ENCODE measurements at regions not wholly inside any gene's neighbourhood (a gene's known extent, or its start where the extent isn't known, plus 50 kb on each side); places are given as distances from the start of the nearest gene placed in this dataset.

DNA sequence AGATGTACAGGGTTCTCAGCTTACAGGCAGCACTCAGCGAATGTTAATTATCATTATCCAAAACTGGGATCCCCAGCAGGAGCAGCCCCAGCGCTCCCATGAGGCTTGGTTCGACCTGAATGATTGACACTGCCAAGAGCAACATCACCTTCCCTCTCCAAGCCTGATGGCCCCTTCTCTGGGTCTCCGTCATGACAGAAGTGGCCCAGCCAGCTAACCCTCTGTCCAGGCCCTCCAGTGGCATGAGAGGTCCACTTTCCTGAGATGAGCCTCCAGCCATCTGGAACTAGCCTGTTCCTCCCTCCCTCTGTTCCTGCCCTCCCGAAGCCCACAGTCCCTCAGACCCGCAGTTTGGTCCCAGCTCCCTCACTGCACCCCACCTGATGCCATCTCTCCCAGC lies 97.0 kb upstream of the RAB6C start:
- no peak for DNase-seq

DNA sequence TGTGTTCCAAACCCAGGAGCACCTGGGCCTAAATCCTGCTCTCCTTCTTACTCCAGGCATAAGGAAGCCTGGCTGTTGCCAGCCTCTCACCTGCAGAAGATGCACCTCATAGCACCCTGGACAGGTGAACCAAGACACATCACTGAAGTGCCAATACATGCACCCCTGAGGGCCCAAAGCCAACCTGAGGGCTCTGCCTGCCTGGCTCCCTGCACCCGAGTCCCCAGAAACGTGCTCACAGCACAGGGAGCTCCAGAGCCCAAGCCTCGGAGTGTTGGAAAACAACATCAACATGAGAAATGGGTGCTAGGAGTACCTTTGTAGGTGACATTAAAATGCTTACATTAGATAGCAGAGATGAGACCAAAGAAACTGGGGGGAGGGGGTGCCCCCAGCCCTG lies 96.3 kb upstream of the RAB6C start:
- no peak for DNase-seq

DNA sequence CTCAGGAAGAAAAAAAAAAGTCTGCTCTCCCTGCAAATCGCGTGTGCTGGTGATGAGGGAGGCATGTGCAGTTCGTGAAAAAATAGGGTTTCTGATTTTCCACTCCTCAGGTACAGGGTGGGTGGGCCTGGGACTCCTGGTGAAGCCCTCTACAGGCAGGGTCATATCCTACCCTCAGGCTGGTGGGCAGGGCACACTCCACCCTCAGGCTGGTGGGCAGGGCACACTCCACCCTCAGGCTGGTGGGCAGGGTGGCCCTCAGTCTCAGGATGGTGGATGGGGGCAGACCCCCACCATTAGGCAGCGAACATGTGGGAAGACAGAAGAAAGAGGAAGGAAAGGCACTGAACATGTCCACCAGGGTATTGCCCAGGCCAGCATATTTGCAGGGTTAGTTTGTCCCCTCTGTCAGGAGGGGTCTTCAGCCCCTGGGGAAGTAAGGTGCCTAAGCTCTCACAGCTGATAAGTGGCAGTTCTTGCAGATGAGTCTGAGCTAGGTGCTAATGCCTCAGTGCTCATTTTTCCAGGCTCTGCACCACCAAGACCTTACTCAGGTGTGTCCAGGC lies 95.2 kb upstream of the RAB6C start:
- DNase-seq: no peak

DNA sequence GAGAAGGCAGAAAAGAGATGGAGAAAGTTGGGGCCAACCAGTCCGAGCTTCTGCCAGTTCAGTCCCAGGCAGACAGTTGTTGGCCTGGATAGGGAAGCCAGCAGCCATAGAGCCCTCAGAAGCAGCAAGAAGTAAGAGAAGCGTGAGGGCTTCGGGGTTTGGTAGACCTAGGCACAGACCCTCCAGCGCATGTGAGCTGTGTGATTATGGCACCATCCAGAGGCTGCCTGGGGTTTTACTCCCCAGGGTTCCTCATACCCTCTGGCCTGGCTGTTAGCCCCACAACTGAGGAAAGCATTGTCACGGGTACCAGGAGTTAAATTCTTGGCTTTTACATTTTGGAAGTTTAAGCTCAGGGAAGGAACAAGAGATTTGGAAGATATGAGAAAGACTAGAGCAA lies 93.7 kb upstream of the RAB6C start:
- DNase-seq: no peak

DNA sequence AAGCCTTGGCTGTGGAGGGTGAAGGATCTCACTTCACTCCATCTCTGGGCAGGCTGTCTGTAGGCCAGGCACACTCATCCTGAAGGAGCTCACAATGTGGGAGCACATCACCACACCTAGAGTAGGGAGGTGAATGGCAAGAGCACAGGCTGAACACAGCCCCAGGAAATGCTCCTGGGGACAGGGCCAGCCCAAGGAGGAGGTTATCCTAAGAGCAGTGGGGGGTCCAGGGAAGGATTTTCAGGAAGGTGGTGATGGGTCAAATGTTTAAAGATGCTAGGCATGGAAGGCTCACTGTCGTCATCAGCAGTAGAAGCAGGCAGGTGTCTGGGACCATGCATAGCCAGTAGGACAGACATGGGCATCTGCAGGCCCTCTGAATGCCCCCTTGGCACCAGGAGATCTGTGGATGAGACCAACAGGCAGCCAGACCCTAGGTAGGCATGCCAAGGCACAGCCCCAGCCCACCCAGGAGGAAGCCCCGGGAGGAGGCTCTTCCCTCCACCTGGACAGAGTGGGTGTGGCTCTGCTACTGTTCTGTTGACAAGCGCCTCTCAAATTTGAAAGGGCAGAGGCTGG lies 91.7 kb upstream of the RAB6C start:
- no peak for DNase-seq

DNA sequence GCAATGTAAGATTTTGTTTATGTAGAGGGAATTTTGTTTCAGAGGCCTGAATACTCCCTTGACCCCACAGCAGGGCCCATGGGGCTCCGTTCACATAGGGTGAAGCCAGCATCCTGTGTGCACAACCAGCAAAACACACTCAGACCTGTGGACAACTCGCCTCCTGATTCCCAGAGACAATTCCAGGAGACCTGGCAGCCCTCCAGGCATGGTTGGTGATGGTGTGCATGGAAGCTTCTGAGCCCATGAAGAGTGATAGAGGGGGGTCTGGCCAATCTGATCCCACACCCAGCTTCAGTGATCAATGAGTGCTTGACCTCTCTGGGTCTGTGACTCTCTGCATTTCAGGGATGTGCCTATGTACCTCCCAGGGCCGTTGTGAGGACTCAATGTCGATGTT lies 91.0 kb upstream of the RAB6C start:
- DNase-seq: no peak

DNA sequence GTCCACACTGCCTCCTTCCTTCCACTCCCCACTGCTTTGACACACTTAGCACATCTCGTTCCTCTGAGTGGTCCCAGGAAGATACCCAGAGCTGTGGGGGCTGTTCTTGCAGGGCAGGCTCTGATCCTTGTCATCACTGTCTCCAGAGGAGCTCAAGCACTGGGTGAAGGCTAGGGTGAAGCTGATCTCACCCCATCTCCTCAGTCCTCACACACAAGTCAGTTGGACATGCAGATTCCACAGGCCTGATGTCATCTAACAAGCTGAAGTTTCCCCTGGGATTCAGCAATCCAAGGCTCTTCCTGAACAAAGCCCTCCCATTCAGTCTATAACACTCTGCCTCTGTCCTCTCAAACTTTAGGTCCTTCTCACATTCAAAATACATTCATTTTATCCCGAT lies 90.6 kb upstream of the RAB6C start:
- DNase-seq: no peak

DNA sequence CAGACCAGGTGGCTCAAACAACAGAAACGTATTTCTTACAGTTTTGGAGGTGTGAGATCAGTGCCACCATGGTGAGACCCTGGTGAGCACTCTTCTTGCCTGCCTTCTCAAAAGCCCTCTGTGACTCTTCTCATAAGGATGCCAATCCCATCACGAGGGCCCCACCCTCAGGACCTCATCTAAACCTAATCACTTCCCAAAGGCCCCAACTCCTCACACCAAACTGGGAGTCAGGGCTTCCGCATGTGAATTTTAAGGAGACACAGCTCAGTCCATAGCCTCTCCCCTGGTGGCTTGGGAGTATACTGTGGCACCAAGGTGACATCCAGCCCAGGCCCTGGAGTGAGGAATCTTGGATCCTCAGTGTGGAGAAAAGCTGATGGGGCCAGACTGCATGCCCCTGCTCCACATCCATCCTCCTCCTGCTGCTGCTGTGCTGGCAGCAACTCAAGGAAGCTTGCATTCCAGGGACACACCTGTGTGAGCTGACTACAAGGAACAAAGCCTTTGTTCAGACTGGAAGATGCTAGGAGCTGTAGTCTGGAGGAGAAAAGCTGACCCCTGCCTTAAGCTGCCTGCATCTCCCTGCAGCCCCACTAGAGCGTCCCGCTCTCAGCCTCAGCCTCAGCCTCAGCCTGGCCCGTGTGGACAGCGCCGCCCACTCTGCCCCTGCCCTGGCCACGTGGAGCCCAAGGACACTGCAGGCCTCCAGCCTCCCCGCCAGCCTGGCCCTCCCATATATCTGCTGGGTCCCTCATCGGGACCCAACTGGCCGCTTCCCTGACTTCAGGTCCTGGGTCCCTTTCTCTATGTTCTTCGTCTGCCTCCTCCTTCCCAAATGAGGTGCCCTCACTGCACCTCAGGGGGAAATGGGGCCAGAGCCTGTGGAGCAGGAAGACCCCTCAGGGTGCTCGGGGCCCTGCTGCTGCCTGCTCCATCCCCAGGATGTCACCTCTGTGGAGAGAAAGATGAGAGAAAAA lies 87.8 kb upstream of the RAB6C start:
- DNase-seq: no peak

DNA sequence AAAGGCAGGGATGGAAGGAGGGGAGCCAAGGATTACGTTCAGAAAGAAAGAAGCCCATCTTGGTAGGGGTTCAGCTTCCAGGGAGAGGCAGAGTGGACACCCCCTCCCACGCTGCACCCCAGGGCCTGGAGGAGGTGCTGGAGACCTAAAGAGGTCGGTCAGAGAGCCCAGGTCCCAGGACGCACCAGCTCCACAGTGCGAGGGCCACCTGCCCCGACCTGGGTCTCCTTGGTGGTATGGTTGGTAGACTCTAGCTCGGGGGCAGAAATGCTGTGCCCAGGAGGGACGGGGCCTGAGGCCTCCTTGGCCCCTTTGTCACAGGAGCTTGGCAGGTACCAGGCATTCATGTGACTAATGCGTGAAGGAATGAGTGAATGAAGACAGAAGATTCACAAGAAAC lies 87.1 kb upstream of the RAB6C start:
- no peak for DNase-seq

DNA sequence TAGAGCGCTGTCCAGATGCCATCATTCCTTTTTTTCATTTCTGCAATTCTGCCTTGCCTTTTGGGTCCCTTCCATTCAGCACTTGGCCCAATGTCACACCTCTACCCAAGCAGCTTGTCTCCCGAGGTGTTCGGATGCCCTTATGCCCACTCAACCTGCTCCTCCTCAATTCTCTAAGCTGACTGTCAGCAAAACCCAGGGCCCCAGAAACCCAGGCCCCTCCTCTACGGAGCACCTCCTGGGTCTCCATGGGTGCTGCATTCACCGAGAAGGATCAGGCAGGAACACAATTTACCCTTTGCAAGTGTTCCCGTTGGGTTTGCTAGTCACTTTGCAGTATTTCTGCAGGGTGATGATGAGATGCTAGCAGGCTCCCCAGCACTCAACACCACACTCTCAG lies 86.7 kb upstream of the RAB6C start:
- DNase-seq: no peak

DNA sequence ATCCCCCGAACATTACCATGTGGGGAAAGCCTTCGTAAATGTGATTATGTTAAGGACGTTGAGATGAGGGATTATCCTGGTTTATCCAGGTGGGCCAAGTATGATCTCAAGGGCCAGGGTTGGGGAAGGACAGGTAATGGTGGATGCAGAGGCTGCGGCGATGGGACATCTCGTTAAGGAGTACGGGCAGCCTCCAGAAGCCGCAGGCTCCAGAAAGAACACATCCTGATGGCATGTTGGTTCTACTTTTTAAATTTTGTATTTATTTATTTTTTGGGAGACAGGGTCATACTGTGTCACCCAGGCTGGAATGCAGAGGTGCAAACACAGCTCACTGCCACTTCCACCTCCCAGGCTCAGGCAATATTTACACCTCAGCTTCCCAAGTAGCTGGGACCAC lies 86.2 kb upstream of the RAB6C start:
- no peak for DNase-seq

DNA sequence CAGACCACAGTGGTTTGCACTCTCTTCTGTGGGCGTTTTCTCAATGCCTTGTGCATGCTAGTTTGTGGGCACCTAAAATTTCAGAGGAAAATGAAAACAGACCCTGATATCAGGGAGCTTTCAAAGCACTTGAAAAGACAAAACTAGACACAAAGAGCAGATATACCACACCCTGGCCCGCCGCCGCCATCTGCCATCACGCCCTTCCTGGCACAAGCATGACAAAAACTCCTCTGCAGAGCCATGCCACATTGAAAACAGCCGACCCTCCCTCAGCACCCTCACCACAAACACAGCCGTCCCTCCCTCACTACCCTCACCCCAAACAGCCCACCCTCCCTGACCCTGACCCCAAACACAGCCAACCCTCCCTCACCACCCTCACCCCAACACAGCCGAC lies 84.8 kb upstream of the RAB6C start:
- DNase-seq: no peak

DNA sequence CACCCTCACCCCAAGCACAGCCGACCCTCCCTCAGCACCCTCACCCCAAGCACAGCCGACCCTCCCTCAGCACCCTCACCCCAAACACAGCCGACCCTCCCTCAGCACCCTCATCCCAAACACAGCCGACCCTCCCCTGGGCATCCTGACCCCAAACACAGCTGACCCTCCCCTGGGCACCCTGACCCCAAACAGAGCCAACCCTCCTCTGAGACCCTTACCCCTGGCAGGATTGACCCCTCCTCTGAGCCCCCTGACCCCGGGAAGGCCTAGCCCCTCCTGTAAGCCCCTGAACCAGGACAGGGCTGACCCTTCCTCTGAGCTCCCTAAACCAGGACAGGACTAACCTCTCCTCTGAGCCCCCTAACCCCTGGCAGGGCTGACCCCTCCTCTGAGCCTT lies 84.4 kb upstream of the RAB6C start:
- DNase-seq: no peak

DNA sequence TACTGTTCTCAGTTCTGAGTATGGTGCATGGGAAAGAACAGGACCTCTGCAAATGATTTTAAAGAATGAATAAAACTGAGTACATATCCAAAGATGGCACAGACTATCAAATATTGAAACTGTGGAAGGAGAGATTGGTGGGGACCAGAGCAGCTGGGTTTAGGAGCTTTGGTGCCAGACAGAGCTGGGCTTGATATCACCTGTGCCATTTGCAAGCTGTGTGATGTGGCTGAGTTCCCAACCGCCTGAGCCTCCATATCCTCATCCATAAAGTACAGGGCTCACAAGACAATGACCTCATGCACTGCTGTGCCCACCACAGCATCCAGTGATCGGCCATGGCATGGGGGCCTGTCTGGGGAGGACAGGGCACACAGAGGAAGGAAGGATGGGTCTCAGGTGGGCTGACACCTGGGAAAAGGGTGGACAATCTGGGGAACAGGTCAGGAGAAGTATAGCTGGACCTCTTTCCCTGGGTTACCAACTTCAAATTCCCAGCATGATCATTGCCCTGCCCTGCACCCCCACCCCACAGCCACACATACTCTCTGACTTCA lies 83.9 kb upstream of the RAB6C start:
- no peak for DNase-seq

DNA sequence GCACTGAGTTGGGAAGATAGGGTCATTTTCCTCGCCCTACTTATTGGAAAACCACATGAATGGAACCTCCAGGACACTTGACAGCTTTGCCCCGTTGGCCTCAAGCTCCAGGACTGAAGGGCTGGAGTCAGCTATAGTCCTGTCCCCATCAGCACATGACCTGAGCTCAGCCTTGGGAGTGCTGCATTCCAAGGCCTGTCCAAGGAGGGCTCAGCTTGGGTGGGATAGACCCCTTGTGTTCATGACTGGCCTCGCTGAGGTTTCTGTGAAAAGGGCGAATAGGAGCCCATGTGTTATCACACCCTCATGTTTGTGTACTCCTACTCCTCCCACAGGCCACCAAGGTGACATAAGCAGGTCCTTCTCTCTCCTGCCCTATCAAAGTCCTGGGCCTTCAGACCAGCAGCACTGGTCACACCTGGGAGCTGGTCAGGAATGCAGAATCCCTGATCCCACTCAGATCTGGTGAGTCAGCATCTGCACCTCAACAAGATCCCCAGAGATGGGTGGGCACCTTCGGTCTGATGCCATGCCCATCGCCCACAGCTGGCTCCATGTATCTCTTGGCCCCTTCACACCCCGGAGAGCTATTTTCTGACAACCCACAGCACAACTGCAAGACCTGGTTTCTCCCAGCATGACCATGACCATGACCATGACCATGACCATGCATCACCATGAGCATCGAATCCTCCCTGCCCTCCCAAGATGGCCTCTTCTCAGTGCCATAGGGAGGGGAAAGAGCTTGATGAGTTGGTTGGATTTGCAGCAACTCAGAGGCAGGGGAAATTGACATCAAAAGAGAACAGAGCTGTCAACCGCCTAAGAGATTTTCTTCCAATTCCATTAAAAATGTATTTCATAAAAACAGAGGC lies 83.0 kb upstream of the RAB6C start:
- DNase-seq: no peak

DNA sequence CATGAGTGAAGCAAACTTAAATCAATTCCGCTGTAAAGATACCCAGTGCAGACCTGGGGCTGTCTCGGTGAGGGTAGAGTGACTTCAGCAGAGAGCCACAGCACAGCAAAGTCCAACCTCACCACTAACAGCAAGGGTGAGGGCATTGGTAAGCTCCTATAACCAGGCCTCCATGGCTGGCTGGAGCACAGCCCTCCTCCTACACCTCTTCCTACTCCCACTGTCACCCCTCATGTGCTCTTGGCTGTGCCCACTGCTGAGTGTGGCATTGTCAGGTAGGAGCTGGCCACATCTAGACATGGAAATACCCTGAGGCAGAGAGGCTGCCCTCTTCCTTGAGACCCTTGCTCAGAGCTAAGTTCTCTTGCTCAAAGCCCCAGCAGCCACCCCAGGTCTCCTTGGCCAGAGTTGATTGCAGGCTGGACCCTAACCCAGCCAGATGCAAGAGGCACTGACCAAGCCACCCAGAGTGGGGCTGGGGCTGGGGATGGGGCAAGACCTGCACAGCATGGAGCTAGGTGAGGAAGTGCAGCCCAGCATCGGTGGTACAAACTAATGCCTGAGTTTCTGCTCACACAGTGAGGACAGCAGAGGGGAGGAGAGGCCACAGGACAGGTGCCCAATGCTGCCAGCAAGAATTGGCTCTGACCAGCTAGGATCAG lies 77.6 kb upstream of the RAB6C start:
- no peak for DNase-seq

DNA sequence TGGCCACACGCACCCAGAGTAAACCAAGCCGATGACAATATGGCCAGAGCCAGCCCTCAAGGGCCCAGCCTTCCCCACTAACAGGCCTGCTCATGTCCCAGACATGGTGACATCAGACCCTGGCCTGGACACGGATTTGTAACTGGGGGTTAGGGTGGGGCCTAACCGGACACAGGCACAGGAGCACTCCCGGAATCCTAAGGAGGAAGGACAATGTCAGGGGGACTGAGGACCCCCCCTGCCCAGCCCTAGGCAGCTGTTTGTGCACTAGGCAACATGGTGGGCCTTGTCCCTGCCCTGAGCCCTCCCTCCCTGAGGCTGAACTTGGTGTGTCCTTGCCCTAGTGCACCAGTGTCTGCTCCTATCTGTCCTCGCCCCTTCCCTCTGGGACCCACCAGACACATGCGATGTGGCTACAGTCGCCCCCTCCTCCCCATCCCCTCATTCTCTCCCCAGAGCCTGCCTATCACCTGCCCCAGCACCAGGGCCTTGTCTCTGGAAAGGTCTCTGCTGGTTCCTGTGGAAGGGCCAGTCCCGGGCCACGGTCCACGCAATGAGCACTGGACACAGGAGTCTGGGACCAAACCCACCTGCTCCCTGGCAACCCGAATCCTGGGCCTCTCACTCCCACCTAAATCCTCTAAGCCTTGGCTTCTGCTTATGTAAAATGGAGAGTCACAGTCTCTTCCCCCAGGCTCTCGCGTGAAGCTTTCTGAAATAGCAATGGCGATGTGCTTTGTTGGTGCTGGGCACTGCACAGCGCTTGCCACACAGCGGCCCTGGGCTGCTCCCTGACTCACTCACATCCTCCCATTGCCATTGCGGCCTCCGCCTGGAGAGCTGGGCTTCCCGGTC lies 76.5 kb upstream of the RAB6C start:
- DNase-seq: no peak

DNA sequence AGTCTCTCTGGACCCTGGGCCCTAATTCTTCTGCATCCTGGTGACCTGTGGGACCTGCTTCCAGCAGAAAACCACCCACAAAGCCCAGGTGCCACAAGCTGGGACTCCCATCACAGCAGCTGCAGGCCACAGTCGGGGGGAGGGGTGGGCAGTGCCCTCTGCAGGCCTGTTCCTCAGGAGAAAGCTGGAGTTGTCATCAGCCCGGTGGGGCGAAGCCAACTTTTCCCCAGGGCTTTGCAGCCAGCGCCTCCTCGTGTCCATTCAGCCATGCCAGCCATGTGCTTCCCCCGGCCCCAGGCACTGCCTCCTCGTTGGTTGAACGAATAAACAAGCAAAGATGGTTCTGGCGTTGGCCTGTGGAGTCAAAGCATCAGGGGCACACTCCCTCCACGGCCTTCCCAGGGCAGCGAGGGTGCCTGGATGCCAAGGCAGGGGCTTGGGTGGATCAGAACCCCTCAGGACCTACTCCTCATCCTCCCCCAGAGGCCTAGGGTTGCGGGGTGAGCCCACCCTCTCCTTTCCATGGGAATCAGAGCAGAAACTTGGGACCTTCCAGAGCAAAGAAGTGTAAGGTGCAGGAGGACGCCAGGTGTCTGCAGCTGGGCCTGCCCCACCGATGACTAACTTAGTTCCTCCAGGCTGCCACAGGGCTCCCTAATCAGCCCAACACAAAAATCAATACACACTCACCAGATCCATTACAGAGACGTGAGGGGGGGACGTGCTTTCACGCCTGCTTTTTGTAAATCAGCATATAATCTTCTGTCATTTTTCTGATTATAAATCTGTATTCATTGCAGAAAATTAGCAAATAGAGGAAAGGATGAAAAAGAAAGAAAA lies 75.7 kb upstream of the RAB6C start:
- no peak for DNase-seq

DNA sequence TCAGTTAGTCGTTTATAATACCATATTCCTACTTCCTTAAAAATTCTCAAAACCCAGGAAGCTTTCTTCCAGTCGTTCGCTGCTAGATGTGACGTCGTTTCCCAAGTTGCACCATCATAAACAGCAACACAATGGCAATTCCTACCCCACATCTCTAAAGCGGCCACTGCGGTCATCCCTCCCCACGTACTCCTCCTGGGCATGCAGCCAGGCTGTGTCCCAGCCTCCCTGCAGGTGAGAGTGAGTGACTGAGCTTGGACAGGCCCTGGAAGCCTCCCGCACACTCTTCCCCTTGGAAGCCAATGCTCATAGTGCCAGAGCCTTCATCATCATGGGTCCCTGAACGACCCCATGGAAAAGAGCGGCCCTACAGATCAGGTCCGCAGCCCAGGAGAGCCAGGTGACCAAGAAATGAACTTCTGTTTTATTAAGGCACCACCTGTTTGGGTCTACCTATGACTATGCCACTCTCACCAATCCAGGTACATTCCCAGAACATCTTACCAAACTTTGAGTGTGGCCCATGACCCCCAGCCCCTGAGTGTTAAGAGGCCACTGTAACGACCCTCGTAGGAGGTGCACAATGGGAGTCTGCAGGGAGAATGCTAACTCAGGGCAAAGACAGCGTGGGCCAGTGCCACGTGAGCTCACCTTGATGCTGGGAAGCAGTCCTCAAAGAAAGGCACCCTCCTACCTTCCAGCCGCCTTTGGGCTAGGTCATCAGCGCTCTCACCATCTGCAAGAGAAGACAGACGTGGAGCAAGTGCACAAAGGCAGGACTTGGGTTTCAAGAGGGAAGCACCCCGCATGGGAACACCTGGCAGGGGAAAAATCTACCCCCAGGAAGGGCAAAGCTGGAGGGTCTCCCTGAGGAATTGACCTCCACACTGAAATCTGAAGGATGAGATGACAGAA lies 74.7 kb upstream of the RAB6C start:
- DNase-seq: no peak

Measured in GOT3 (cell line).